OCI-LY3 (cell line): ENCODE measurements at regions not wholly inside any gene's neighbourhood (a gene's known extent, or its start where the extent isn't known, plus 50 kb on each side); places are given as distances from the start of the nearest gene placed in this dataset.

ENCODE experiments used
- H2AFZ ChIP-seq: fragments of 200-600, 300-600 bp; shearing (Covaris generic); 2 replicates; pipeline ENCODE4 v1.6.0; 2014; ENCODE audit warnings: antibody characterized with exemption, low read depth, low read length
- H3K27ac ChIP-seq: fragments of 200-600, 300-600 bp; sonication (generic); 2 replicates; pipeline ENCODE4 v1.5.1; 2014; ENCODE audit warnings: mild to moderate bottlenecking, low read length, moderate library complexity, mixed read lengths
- H3K27me3 ChIP-seq: fragments of 200-600, 300-600 bp; sonication (generic); 2 replicates; pipeline ENCODE4 v1.6.1; 2014; ENCODE audit warnings: low read depth, low read length, mixed read lengths
- H3K36me3 ChIP-seq: fragments of 200-600, 300-600 bp; sonication (generic); replicated peaks from 2 replicates; pipeline ENCODE3; 2014; ENCODE audit warnings: low read depth, low read length, mixed read lengths
- H3K4me1 ChIP-seq: fragments of 300-600, 200-600 bp; sonication (generic); 2 replicates; pipeline ENCODE4 v1.6.1; 2014; ENCODE audit warnings: low read length, mixed read lengths
- H3K4me2 ChIP-seq: fragments of 200-600, 300-600 bp; sonication (generic); 2 replicates; pipeline ENCODE4 v1.6.1; 2014; ENCODE audit warnings: low read length, mixed read lengths
- H3K4me3 ChIP-seq: fragments of 300-600, 200-600 bp; sonication (generic); 2 replicates; pipeline ENCODE4 v1.5.1; 2014; ENCODE audit warnings: antibody characterized with exemption, mild to moderate bottlenecking, low read length, moderate library complexity
- H3K79me2 ChIP-seq: fragments of 300-600, 200-600 bp; shearing (Covaris generic); 2 replicates; pipeline ENCODE4 v1.6.1; 2014; ENCODE audit warnings: mild to moderate bottlenecking, low read length, mixed read lengths
- H3K9ac ChIP-seq: fragments of 300-600, 200-600 bp; shearing (Covaris generic); 2 replicates; pipeline ENCODE4 v1.6.0; 2014; ENCODE audit warnings: mild to moderate bottlenecking, low read length, moderate library complexity
- H3K9me3 ChIP-seq: fragments of 200-600, 300-600 bp; shearing (Covaris generic); 2 replicates; pipeline ENCODE4 v1.6.1; 2014; ENCODE audit warnings: low read length, mixed read lengths; ENCODE audit not compliant: insufficient read depth
- H4K20me1 ChIP-seq: fragments of 200-600, 300-600 bp; sonication (generic); 2 replicates; pipeline ENCODE4 v1.6.1; 2016; ENCODE audit warnings: low read length, mixed read lengths; ENCODE audit not compliant: insufficient read depth
- EZH2phosphoT487 ChIP-seq: fragments of 200-600 bp; shearing (Covaris generic); IDR thresholded peaks from 2 replicates; pipeline ENCODE4 v1.6.1; 2018; ENCODE audit warnings: antibody characterized with exemption, mixed run types, low read depth
- TF ChIP-seq, protein P1 (sequence below): fragments of 200-600, 300-600 bp; sonication (generic); IDR thresholded peaks from 2 replicates; pipeline ENCODE4 v1.5.1; 2014; ENCODE audit warnings: antibody characterized with exemption, low read length, low read depth

DNA sequence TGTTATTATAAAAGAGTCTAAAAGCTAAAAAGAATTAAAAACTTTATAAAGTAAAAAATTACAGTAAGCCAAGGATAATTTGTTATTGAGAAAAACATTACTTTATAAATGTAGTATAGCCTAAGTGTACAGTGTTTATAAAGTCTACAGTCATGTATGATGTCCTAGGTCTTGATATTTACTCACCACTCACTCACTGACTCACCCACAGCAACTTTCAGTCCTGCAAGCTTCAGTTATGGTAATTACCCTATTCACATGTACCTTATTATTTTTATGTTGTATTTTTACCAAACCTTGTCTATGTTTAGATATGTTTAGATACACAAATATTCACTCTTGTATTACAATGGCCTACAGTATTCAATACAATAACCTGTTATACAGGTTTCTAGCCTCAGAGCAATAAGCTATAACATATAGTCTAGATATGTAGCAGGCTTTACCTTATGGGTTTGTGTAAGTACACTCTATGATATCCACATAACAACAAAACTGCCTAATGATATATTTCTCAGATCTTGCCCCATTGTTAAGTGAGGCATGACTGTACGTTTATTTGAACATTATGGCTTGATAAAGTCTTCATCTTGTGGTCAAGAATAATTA lies 113.7 kb upstream of the KITLG start:
- no peak overlapping the region for H2AFZ ChIP-seq
- TF ChIP-seq, protein P1, sequence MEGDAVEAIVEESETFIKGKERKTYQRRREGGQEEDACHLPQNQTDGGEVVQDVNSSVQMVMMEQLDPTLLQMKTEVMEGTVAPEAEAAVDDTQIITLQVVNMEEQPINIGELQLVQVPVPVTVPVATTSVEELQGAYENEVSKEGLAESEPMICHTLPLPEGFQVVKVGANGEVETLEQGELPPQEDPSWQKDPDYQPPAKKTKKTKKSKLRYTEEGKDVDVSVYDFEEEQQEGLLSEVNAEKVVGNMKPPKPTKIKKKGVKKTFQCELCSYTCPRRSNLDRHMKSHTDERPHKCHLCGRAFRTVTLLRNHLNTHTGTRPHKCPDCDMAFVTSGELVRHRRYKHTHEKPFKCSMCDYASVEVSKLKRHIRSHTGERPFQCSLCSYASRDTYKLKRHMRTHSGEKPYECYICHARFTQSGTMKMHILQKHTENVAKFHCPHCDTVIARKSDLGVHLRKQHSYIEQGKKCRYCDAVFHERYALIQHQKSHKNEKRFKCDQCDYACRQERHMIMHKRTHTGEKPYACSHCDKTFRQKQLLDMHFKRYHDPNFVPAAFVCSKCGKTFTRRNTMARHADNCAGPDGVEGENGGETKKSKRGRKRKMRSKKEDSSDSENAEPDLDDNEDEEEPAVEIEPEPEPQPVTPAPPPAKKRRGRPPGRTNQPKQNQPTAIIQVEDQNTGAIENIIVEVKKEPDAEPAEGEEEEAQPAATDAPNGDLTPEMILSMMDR = no peak
- no peak for TF ChIP-seq EZH2phosphoT487

DNA sequence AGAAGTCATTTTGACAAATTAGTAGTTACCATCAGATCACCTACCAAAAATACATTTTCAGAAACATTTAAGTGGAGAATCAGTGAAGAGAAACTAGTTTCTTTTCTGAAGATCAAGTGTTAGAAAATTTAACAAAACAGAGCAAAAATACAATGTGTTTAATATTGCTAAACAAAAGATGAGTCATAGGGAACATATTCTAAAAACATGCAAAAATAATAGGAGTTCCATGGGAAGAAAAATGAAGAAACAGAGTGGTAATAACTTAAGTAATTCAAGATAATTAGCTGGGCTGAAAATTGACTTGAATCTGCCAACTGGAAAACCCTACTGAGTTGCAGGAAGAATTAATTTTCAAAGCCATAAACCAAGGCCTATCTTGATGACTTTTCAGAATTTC lies 111.5 kb upstream of the KITLG start:
- Histone ChIP-seq H3K4me2 (no peak overlapping the region), H3K4me1 (no peaks in the 10 kb centered on the region), H3K4me3 (no peak overlapping the region), H3K79me2 (no peaks in the 10 kb centered on the region), H4K20me1 (no peaks in the 10 kb centered on the region), H3K27me3 (no peaks in the 10 kb centered on the region), H3K27ac (no peak overlapping the region), H3K36me3 (no peaks in the 10 kb centered on the region), H2AFZ (no peak overlapping the region), H3K9me3 (no peaks in the 10 kb centered on the region), H3K9ac (no peak overlapping the region)
- TF ChIP-seq, protein P1 = no peak
- no peak for TF ChIP-seq EZH2phosphoT487

More for the DNA sequence above, 113.7 kb upstream of the KITLG start:
- no peaks in the 10 kb centered on the region for H3K27me3 ChIP-seq
- no peak overlapping the region for H3K9ac ChIP-seq
- no peaks in the 10 kb centered on the region for H4K20me1 ChIP-seq
- no peaks in the 10 kb centered on the region for H3K4me1 ChIP-seq
- H3K9me3 ChIP-seq = no peaks in the 10 kb centered on the region
- no peak overlapping the region for H3K4me3 ChIP-seq
- no peak overlapping the region for H3K27ac ChIP-seq
- no peaks in the 10 kb centered on the region for H3K36me3 ChIP-seq
- no peaks in the 10 kb centered on the region for H3K79me2 ChIP-seq
- no peak overlapping the region for H3K4me2 ChIP-seq

- TF ChIP-seq, protein P1 = no peak
- TF ChIP-seq EZH2phosphoT487 = no peak
- no peaks in the 10 kb centered on the region for H3K79me2 ChIP-seq
Observed at GRCh38 chr12:88684610-88685009, 104.3 kb upstream of the KITLG start.

DNA sequence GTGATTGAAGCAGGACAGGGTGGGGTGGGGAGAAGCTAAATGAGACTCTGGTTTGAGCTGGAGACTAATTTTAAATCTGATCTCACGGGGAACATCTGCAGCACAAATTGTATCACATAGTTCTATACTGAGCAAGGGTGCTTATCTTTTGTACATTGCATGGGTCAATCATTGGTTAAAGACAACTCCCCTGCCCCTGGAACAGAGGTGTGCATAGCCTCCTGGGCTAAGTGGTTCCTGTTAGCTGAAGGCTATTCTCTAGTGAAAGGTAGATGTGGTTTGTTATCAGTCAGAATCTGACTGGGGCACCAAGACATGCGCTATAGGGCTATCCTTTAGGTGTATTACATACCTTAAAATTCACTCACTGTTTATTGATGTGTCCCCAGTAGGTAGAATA lies 103.9 kb upstream of the KITLG start:
- Histone ChIP-seq H3K4me3 (no peak overlapping the region), H3K27me3 (no peaks in the 10 kb centered on the region), H2AFZ (no peak overlapping the region), H3K36me3 (no peaks in the 10 kb centered on the region), H4K20me1 (no peaks in the 10 kb centered on the region), H3K9me3 (no peaks in the 10 kb centered on the region), H3K27ac (no peak overlapping the region), H3K4me1 (no peaks in the 10 kb centered on the region), H3K79me2 (no peaks in the 10 kb centered on the region), H3K9ac (no peak overlapping the region), H3K4me2 (no peak overlapping the region)
- TF ChIP-seq EZH2phosphoT487 = no peak
- TF ChIP-seq, protein P1 = no peak

More at GRCh38 chr12:88684610-88685009, 104.3 kb upstream of the KITLG start:
- Histone ChIP-seq H2AFZ (no peak overlapping the region), H4K20me1 (no peaks in the 10 kb centered on the region), H3K36me3 (no peaks in the 10 kb centered on the region), H3K4me1 (no peaks in the 10 kb centered on the region), H3K4me3 (no peak overlapping the region), H3K27ac (no peak overlapping the region), H3K9me3 (no peaks in the 10 kb centered on the region), H3K27me3 (no peaks in the 10 kb centered on the region), H3K4me2 (no peak overlapping the region), H3K9ac (no peak overlapping the region)
